OCI-M2 (cell line): ENCODE measurements at regions not wholly inside any gene's neighbourhood (a gene's known extent, or its start where the extent isn't known, plus 50 kb on each side); places are given as distances from the start of the nearest gene placed in this dataset.

Experiments
- DNase-seq: peaks from one replicate; lab custom pipeline; 2025; ENCODE audit not compliant: unreplicated experiment; lab: John Stamatoyannopoulos, UW

GRCh38 chr3:150074697-150075416 is 104.2 kb upstream of the PFN2 start:
- no peak for DNase-seq

GRCh38 chr3:150074277-150074676 is 103.6 kb upstream of the PFN2 start:
- no peak for DNase-seq

GRCh38 chr3:150073513-150073912 is 102.8 kb upstream of the PFN2 start:
- no peak for DNase-seq

GRCh38 chr3:150073031-150073430 is 102.3 kb upstream of the PFN2 start:
- no peak for DNase-seq

- no peak for DNase-seq
Observed at GRCh38 chr3:150072576-150072975, 101.9 kb upstream of the PFN2 start.

GRCh38 chr3:150070271-150070670 is 99.6 kb upstream of the PFN2 start:
- no peak for DNase-seq

GRCh38 chr3:150069633-150070032 is 98.9 kb upstream of the PFN2 start:
- no peak for DNase-seq

- no peak for DNase-seq
Observed at GRCh38 chr3:150069154-150069527, 98.4 kb upstream of the PFN2 start.

- no peak for DNase-seq
Observed at GRCh38 chr3:150068440-150069153, 97.9 kb upstream of the PFN2 start.

- DNase-seq = no peak
Observed at GRCh38 chr3:150067561-150067960, 96.9 kb upstream of the PFN2 start.

- DNase-seq = no peak
Observed at GRCh38 chr3:150064971-150065370, 94.3 kb upstream of the PFN2 start.

GRCh38 chr3:150063237-150063636 is 92.5 kb upstream of the PFN2 start:
- no peak for DNase-seq

GRCh38 chr3:150062492-150062891 is 91.8 kb upstream of the PFN2 start:
- DNase-seq = no peak

- no peak for DNase-seq
Observed at GRCh38 chr3:150061288-150062024, 90.8 kb upstream of the PFN2 start.

GRCh38 chr3:150059729-150060128 is 89.0 kb upstream of the PFN2 start:
- DNase-seq = no peak

- no peak for DNase-seq
Observed at GRCh38 chr3:150059241-150059640, 88.5 kb upstream of the PFN2 start.

- no peak for DNase-seq
Observed at GRCh38 chr3:150057227-150057626, 86.5 kb upstream of the PFN2 start.

- DNase-seq = no peak
Observed at GRCh38 chr3:150055332-150055731, 84.6 kb upstream of the PFN2 start.

GRCh38 chr3:150054635-150055034 is 83.9 kb upstream of the PFN2 start:
- DNase-seq = no peak

- no peak for DNase-seq
Observed at GRCh38 chr3:150050510-150050909, 79.8 kb upstream of the PFN2 start.

GRCh38 chr3:150049317-150049716 is 78.6 kb upstream of the PFN2 start:
- no peak for DNase-seq

GRCh38 chr3:150041877-150042276 is 71.2 kb upstream of the PFN2 start:
- no peak for DNase-seq
